ENCODE measurements at regions not wholly inside any gene's neighbourhood (a gene's known extent, or its start where the extent isn't known, plus 50 kb on each side); places are given as distances from the start of the nearest gene placed in this dataset.
"Not testable (repeated sequence)": the region's sequence is repeated elsewhere in the genome, so short reads cannot be mapped to it uniquely, and the experiment has no call there.

DNA sequence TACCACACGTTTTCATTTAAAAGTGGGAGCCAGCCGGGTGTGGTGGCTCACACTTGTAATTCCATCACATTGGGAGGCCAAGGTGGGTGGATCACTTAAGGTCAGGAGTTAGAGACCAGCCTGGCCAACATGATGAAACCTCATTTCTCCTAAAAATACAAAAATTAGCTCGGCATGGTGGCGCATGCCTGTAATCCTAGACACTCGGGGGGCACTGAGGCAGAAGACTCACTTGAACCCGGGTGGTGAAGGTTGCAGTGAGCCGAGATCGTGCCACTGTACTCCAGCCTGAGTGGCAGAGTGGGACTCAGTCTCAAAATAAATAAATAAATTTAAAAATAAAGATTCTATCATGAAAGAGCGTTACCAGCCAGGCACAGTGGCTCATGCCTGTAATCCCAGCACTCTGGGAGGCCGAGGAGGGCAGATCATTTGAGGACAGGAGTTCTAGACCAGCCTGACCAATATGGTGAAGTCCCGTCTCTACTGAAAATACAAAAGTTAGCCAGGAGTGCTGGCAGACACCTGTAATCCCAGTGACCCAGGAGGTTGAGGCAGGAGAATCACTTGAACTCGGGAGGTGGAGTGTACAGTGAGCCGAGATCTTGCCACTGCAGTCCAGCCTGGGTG is 135.4 kb upstream of the TPTE start:
- TF ChIP-seq EP300, CTCF (IDR thresholded peaks at IDR 0.05): not testable (repeated sequence)

All from gastroesophageal sphincter (tissue), 3 donors.